ENCODE measurements at regions not wholly inside any gene's neighbourhood (a gene's known extent, or its start where the extent isn't known, plus 50 kb on each side); places are given as distances from the start of the nearest gene placed in this dataset.

DNA sequence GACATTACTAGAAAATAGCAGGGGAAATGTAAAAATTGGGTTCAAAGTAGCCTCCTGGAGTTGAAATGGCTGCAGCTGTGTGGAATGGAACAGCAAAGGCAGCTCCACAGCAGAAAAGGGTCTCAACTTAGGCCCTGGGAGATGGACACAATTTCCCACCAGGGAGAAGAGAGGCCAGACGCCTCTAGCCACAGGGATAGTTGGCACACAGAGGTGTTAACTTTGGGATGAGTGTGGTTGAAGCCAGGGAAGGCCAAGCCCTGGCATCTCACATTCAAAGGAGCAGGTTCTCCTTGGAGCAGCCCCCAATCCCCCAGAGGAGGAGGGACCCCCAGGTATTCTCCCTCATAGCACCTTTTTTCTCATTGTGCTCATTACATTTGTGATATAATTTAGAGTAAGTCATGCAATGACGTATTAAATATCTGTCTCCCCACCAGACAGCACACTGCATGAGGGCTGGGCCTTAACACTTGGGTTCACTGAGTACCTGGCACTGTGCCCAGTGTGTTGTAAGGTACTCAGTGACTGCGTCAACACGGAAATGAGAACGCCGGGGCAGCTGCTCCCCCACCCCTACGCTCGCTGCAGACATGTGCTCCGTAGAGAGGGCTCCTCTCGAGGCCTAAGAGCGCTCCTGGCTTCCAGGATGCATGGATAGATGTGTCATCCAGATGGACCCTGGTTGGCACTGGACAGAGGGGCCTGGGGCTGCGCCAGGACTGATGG is 76.0 kb upstream of the CD93 start:
- TF ChIP-seq, protein P1, sequence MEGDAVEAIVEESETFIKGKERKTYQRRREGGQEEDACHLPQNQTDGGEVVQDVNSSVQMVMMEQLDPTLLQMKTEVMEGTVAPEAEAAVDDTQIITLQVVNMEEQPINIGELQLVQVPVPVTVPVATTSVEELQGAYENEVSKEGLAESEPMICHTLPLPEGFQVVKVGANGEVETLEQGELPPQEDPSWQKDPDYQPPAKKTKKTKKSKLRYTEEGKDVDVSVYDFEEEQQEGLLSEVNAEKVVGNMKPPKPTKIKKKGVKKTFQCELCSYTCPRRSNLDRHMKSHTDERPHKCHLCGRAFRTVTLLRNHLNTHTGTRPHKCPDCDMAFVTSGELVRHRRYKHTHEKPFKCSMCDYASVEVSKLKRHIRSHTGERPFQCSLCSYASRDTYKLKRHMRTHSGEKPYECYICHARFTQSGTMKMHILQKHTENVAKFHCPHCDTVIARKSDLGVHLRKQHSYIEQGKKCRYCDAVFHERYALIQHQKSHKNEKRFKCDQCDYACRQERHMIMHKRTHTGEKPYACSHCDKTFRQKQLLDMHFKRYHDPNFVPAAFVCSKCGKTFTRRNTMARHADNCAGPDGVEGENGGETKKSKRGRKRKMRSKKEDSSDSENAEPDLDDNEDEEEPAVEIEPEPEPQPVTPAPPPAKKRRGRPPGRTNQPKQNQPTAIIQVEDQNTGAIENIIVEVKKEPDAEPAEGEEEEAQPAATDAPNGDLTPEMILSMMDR (conservative IDR thresholded peaks at IDR 0.05 in 1 of 2, IDR thresholded peaks at IDR 0.05 in 1 of 2; ENCODE audit: extremely low read depth in 1 of 2, insufficient read depth in 1 of 2, low read depth in 1 of 2, low read length in 2 of 2) = no peak
- TF ChIP-seq EZH2 (IDR thresholded peaks at IDR 0.05; ENCODE audit: borderline replicate concordance, low read length) = no peak

Measured in mammary epithelial cell (primary cell).